PC-9 (cell line): ENCODE measurements at regions not wholly inside any gene's neighbourhood (a gene's known extent, or its start where the extent isn't known, plus 50 kb on each side); places are given as distances from the start of the nearest gene placed in this dataset.

Source experiments
- BruUV-seq: library from RNA; stranded (reverse); fragments of 400-500 nt; replicated peaks from 2 replicates; lab custom pipeline; 2021; lab: Mats Ljungman, UMichigan
- CTCF ChIA-PET: fragments of 300-600 bp; sonication (Branson Sonifier 250); formaldehyde crosslinking; loops from one replicate; lab custom pipeline; 2022; ENCODE audit warnings: antibody characterized with exemption; lab: Charles Lee
- POLR2A ChIA-PET: fragments of 300-600 bp; sonication (Branson Sonifier 250); formaldehyde crosslinking; loops from one replicate; lab custom pipeline; 2022; ENCODE audit warnings: antibody characterized with exemption; ENCODE audit not compliant: unreplicated experiment; lab: Charles Lee
- DNase-seq, 2 experiments: peaks; one replicate each; pipeline versions ENCODE4 v3.0.0 to v3.0.0-alpha.2; 2015 to 2022; ENCODE audit warnings: mixed read lengths in 1 of 2
- H2AFZ ChIP-seq: fragments of 200-600 bp; sonication (generic); 2 replicates; pipeline ENCODE4 v1.8.1; 2017; ENCODE audit warnings: antibody characterized with exemption
- H3F3A ChIP-seq: fragments of 200-600 bp; sonication (generic); 2 replicates; pipeline ENCODE4 v1.8.1; 2017; ENCODE audit warnings: antibody characterized with exemption, mild to moderate bottlenecking, low read depth; ENCODE audit not compliant: insufficient read depth
- H3K27ac ChIP-seq: fragments of 200-600 bp; sonication (generic); 2 replicates; pipeline ENCODE4 v1.6.1; 2016; ENCODE audit warnings: mixed run types
- H3K27me3 ChIP-seq: fragments of 200-600 bp; sonication (generic); 2 replicates; pipeline ENCODE4 v1.6.1; 2016; ENCODE audit warnings: low read depth, mixed run types; ENCODE audit not compliant: insufficient read depth
- H3K36me3 ChIP-seq: fragments of 200-600 bp; sonication (generic); 2 replicates; pipeline ENCODE4 v1.6.1; 2016; ENCODE audit warnings: low read depth, mixed run types
- H3K4me1 ChIP-seq: fragments of 200-600 bp; sonication (generic); replicated peaks from 2 replicates; pipeline ENCODE4 v1.6.1; 2016; ENCODE audit warnings: mixed run types; ENCODE audit not compliant: insufficient read depth
- H3K4me2 ChIP-seq: fragments of 200-600 bp; sonication (generic); 2 replicates; pipeline ENCODE4 v1.6.1; 2017; ENCODE audit warnings: mixed run types
- H3K4me3 ChIP-seq: fragments of 200-600 bp; sonication (generic); 2 replicates; pipeline ENCODE4 v1.6.1; 2016; ENCODE audit warnings: mixed run types
- H3K79me2 ChIP-seq: fragments of 200-600 bp; sonication (generic); 2 replicates; pipeline ENCODE4 v1.6.1; 2017; ENCODE audit warnings: low read depth, mixed run types
- H3K9me2 ChIP-seq: fragments of 200-600 bp; sonication (generic); 2 replicates; pipeline ENCODE4 v1.8.1; 2017; ENCODE audit warnings: mild to moderate bottlenecking; ENCODE audit not compliant: insufficient read depth
- H3K9me3 ChIP-seq: fragments of 200-600 bp; sonication (generic); 2 replicates; pipeline ENCODE4 v1.8.1; 2016; ENCODE audit warnings: low read depth; ENCODE audit not compliant: insufficient read depth
- H4K20me1 ChIP-seq: fragments of 200-600 bp; sonication (generic); 2 replicates; pipeline ENCODE4 v1.8.1; 2017; ENCODE audit not compliant: insufficient read depth
- EZH2 ChIP-seq: fragments of 200-600 bp; sonication (generic); IDR thresholded peaks from 2 replicates; pipeline ENCODE4 v1.8.0; 2017; ENCODE audit warnings: antibody characterized with exemption, low read depth
- intact Hi-C: fragments of 100-400 bp; cut with micrococcal nuclease; formaldehyde crosslinking; loops from one replicate; pipeline ENCODE4 v1.10.0; 2022; ENCODE audit not compliant: unreplicated experiment
- TF ChIP-seq, protein P1 (sequence below): fragments of 200-600 bp; sonication (generic); conservative IDR thresholded peaks from 2 replicates; pipeline ENCODE4 v1.6.1; 2017; ENCODE audit warnings: mixed run types, antibody characterized with exemption, mild to moderate bottlenecking, moderate library complexity

DNA sequence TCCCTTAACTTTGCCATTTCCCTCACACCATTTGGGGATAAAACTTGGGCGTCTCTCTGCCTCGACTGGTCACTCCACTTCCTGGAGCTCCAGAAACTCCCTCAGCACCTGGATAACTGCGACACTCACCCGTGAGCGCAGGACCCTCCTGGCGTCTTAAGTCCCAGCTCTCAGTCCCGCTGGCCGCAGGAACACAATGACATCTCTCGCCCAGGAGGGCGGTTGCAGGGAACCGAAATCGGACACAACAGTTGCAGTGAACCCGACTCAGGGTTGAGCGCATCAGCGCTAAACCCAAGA lies 370.9 kb upstream of the SMIM31 start:
- no peak overlapping the region for H2AFZ ChIP-seq
- no peaks in the 10 kb centered on the region for H3F3A ChIP-seq
- no peak overlapping the region for H3K4me3 ChIP-seq
- no peaks in the 10 kb centered on the region for H3K79me2 ChIP-seq
- TF ChIP-seq EZH2 = no peak
- TF ChIP-seq, protein P1, sequence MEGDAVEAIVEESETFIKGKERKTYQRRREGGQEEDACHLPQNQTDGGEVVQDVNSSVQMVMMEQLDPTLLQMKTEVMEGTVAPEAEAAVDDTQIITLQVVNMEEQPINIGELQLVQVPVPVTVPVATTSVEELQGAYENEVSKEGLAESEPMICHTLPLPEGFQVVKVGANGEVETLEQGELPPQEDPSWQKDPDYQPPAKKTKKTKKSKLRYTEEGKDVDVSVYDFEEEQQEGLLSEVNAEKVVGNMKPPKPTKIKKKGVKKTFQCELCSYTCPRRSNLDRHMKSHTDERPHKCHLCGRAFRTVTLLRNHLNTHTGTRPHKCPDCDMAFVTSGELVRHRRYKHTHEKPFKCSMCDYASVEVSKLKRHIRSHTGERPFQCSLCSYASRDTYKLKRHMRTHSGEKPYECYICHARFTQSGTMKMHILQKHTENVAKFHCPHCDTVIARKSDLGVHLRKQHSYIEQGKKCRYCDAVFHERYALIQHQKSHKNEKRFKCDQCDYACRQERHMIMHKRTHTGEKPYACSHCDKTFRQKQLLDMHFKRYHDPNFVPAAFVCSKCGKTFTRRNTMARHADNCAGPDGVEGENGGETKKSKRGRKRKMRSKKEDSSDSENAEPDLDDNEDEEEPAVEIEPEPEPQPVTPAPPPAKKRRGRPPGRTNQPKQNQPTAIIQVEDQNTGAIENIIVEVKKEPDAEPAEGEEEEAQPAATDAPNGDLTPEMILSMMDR = no peak
- H3K4me2 ChIP-seq = no peak overlapping the region
- CTCF ChIA-PET = no interaction called here
- H4K20me1 ChIP-seq = no peaks in the 10 kb centered on the region
- intact Hi-C loops = no loop called here
- H3K4me1 ChIP-seq = no peaks in the 10 kb centered on the region
- DNase-seq = no peak
- POLR2A ChIA-PET = no interaction called here
- no peak overlapping the region for H3K27ac ChIP-seq
- no peaks in the 10 kb centered on the region for H3K9me2 ChIP-seq
- H3K27me3 ChIP-seq = no peaks in the 10 kb centered on the region
- no TSS peak for BruUV-seq
- H3K9me3 ChIP-seq = no peaks in the 10 kb centered on the region
- H3K36me3 ChIP-seq = no peaks in the 10 kb centered on the region

DNA sequence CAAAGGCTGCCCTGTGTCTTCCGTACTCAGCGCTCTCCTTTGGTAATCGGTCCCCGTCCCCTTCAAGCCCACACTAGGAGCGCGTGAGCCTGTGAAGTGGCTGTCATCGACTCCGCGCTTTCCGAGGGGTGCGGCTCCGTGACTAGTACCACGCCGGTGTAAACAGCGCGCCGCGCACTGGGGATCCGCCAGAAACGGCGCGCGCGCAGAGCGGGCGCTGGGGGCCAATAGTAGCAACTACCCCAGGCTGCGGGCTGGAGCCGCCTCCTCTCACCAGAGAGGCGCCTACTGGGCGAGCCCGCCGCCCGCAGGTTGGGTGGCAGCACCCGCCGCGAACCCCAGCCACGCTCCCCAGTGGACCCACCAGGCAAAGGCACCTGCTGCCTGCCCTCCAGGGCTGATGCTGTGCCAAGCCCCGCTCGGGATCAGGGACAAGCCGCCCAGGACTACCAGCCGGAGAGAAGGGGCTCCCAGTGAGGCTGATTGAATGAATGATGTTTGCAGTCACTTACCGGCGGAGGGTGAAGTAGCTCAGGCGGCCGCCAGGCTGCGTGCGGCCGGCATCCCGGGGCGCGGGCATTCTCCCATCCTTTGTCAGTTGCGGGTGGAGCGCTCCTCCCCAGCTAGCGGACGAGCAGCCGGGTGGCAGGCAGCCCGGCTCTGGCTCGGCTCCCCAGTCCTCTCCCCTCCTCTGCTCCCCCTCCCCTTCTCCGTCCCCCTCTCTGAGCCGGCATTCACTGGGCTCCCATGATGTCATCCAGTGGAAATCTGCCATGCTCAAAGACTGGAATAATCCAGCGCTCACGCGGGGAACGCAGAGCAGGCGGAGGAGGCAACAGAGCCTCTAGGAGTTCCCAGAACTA lies 370.3 kb upstream of the SMIM31 start:
- H3K4me3 ChIP-seq = no peak overlapping the region
- intact Hi-C loops = no loop called here
- peak in 1 of 2 experiments; percentile 8 for DNase-seq
- ChIA-PET CTCF (no interaction called here), POLR2A (no interaction called here)
- H3K27me3 ChIP-seq = no peaks in the 10 kb centered on the region
- no peak overlapping the region for H3K27ac ChIP-seq
- no peaks in the 10 kb centered on the region for H3K79me2 ChIP-seq
- H3K36me3 ChIP-seq = no peaks in the 10 kb centered on the region
- no peak for TF ChIP-seq EZH2
- TF ChIP-seq, protein P1 = no peak
- no TSS peak for BruUV-seq
- no peak overlapping the region for H2AFZ ChIP-seq
- no peaks in the 10 kb centered on the region for H3K9me2 ChIP-seq
- H3F3A ChIP-seq = no peaks in the 10 kb centered on the region
- H3K9me3 ChIP-seq = no peaks in the 10 kb centered on the region
- H4K20me1 ChIP-seq = no peaks in the 10 kb centered on the region
- H3K4me1 ChIP-seq = no peaks in the 10 kb centered on the region
- H3K4me2 ChIP-seq = no peak overlapping the region

- intact Hi-C loops = no loop called here
- H3K27me3 ChIP-seq = no peaks in the 10 kb centered on the region
- TF ChIP-seq, protein P1 = no peak
- no peak for TF ChIP-seq EZH2
These were observed 369.5 kb upstream of the SMIM31 start for GRCh38 chr4:164384416-164384815.

More at GRCh38 chr4:164384416-164384815, 369.5 kb upstream of the SMIM31 start:
- Histone ChIP-seq H3K4me1 (no peaks in the 10 kb centered on the region), H3F3A (no peaks in the 10 kb centered on the region), H4K20me1 (no peaks in the 10 kb centered on the region), H2AFZ (no peak overlapping the region), H3K4me3 (no peak overlapping the region), H3K79me2 (no peaks in the 10 kb centered on the region), H3K9me2 (no peaks in the 10 kb centered on the region), H3K27ac (no peak overlapping the region), H3K36me3 (no peaks in the 10 kb centered on the region), H3K4me2 (no peak overlapping the region), H3K9me3 (no peaks in the 10 kb centered on the region)
- POLR2A ChIA-PET = no interaction called here
- BruUV-seq = no TSS peak
- DNase-seq = no peak
- CTCF ChIA-PET = no interaction called here
